HG03575 (cell line): ENCODE measurements at regions not wholly inside any gene's neighbourhood (a gene's known extent, or its start where the extent isn't known, plus 50 kb on each side); places are given as distances from the start of the nearest gene placed in this dataset.
"Not testable (repeated sequence)": the region's sequence is repeated elsewhere in the genome, so short reads cannot be mapped to it uniquely, and the experiment has no call there.

ENCODE experiments used
- ATAC-seq: cut with Tn5 transposase; IDR thresholded peaks from one replicate; pipeline ENCODE4 v1.9.1; 2021; ENCODE audit not compliant: unreplicated experiment, insufficient number of reproducible peaks, low FRiP score; ENCODE audit errors: extremely low read depth

DNA sequence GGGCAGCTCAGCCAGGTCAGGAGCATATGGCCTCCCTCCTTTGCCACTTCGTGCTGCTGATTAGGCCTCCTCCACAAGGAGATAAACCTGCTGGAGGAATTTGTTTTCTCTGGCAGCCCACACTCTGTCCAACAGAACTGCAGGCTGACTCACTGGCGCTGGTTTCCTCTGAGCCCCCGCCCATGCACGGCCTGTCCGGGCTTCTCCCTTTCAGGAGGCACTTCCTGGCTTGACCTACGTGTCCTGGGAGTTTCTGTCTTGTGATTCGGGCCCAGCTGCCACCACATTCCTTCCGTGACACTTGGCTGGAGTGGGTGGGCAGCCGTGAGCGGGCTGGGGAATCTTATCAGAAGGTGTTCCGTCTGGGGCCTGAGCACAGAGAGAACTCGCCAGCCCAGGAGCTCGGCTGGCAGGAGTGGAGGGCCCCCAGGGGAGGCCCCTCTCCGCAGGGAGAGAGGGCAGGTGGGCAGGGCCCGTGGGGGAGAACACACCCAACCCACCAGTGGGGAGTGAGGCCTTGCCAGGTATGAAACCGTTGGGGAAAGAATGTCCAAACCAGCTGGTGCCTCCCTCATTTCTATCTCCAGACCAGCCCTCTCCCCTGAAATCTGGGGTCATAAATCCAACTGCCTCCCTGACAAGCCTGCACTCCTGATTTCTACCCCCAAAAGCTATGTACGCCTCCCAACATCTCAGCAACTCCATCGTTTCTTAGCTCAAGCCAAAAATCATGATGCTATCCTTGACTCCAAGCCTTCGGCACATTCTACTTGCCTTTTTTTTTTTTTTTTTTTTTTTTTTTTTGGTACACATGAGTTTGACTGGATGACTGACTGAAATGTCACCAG, 110.6 kb upstream of the MEF2A start:
- ATAC-seq: no peak

DNA sequence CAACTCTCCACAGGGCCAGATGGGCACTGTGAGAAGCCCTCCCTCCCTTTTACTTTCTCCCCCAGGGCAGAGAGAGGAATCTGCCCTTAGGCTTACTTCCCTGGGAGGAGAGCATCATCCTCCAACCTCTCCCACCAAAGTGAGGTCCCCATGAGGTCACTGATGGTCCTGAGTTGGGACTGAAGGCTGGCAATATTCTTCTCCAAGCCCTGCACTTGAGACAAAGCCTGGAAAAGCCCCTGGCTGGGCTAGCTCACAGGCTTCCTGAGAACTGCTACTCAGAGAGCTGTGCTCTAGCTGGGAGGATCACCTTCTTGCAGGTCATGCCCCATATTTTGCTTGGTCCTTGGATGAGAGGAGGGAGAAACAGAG, 110.0 kb upstream of the MEF2A start:
- no peak for ATAC-seq

DNA sequence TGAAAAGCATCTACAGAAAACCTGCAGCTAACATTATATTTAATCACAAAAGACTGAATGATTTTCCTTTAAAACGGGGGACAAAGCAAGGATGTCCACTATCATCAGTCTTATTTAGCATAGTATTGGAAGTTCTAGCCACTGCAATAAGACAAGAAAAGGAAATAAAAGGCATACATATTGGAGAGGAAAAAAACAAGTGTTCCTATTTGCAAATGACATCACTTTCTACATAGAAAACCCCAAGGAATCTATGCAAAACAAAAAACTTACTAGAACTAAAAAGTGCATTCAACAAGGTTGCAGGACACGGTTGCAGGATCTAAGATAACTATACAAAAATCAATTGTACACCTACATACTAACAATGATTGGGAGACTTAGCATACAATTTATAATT, 101.6 kb upstream of the MEF2A start:
- ATAC-seq: no peak

DNA sequence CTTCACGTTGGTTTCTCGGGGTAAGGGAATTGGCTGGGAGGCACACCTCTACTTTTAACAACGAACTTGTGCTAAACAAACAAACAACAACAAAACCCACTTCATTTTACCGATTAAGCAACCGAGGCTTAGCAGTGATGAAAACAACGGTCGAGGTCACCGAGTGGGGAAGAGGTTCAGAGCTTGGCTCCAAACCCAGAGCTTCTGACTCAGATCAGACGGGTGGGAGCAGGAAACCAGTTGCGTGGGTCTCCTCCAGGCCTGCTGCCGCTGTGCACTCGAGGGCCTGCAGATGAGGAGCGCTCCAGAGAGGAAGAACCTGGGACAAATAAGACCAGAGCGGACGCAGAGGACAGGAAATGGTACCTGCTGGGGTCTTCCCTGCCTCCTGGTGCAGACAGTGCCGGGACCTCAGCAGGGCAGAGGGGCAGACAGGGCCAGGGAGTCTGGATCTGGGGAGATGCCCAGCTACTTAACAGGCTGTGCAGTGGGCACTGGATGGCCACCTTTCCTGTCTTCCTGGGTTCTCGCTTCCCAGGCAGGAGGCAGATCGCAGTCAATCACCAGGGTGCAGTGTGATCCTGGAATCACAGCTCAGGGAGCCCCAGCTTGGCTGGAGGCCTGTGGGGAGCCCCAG, 99.0 kb upstream of the MEF2A start:
- ATAC-seq: no peak

DNA sequence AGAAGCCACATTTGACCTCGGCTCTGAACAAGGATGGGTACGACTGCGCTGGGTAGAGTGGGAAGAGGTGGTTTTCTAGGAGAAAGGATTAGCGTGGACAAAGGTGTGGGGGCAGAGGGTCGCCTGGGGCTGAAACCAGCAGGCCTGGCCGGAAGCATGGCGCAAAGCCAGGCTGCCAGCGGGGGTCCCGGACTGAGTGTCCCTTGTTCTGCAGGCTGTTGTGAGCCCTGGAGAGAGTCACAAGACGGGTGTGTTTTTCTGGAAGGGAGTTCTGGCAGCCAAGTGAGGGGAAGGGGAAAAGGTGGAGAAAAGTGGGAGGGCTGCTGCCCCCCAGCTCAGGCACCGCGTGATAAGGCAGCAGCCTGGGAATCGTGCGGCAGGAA, 98.5 kb upstream of the MEF2A start:
- no peak for ATAC-seq

DNA sequence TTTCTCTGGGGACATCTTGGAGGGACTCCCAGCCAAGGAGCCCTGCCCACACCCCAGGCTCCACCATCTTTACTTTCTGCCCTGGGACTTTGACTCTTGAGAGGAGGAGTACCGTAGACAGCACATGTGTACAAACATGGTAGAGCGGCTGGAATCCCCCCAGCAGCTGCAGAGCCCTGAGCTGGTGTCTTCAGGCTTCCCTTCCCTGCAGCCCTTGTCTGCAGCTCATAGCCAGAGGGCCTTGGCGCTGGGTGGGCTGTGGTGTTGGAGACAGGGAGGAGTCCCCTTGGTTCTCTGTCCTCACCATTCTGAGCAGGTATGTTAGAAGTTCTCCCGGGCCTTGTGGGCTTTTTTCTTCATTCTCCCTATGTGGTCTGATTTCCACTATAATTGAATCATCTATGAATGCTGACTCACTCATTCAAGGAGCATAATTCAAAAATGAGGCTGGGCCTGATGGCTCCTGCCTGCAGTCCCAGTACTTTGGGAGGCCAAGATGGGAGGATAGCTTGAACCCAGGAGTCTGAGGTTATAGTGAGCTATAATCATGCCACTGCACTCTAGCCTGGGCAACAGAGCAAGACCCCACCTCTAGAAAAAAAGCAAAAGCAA, 97.8 kb upstream of the MEF2A start:
- ATAC-seq: no peak

DNA sequence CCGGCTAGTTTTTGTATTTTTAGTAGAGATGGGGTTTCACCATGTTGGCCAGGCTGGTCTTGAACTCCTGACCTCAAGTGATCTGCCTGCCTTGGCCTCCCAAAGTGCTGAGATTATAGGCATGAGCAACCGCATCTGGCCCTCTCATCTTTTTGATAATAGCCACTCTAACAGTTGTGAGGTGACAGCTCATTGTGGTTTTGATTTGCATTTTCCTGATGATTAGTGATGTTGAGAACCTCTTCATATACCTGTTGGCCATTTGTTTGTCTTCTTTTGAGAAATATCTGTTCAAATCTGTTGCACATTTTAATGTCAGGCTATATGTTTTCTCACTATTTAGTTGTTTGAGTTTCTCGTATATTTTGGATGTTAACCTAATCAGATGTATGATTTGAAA, 95.6 kb upstream of the MEF2A start:
- ATAC-seq: not testable (repeated sequence)

DNA sequence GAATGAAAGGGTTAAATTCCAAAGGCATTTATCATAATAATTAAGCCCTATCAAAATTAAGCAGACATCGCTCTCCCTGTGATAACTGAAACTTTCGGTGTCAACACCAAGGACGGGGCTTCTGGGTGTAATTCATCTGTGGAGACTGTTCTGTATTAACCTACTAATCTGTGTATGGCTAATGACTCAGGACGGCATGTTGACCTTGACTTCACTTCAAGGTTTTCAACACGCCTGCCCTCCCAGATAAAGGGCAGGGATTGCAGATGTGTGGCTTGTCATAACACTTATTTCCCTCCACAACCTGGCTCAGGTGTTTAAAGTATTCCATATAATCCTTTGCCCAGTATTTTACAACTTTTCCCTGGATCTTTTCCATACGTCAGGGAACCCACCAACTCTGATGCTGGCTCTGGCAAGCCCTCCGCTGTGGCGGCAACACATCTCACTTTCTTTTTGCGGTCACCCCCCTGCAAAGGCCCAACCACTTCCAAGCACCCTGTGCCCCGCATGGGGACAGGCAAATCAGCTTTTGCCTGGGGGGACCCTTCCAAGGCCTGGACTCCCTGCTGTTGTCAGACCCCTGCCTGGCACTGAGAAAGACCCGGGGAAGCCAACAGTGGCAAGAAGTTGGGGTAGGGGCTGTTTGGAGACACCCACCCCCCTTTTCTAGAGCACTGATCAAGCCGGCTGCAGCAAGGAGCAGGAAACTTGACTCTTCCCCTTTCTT, 93.2 kb upstream of the MEF2A start:
- no peak for ATAC-seq

DNA sequence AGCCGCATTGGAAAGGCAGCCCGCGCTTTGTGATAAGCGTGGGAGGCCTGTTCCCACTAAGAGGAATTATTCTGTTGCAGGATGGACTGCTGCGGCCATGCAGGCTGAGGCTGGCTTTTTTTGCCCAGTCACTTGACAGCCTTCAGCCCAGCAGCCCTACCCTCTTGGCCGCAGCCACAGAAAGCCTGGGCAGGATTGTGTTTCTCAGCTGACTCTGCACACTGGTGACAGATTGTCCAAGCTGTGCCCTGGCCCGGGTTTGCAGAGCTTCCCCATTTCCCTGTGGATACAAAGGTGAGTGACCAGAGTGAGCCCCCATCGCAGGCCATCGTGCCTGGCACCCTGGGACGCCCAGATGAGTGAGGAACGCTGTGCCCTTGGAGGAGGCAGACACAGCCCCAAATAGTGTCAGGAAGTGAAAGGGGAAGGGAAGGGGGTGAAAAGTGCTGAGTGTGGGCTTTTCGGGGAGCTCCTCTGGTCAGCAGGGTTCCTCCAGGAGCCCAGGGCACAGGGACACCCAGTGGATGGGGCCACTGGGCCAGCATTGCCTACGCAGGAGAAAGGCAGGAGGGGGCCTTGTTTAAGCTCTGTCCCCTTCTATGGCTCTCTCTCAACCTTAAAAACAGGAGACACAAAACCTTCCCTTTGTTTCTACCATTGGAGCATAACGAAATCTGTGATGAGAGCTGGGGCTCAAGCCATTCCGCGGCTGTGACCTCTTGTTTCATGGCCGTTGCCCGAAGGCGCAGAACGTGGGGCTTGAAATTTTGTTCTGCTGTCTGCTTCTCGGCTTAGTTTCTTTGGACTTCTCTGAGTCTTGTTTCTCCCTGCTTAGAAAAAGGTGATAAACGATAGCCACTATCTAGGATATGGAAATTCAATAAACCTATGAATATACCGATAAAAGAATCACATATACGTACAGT, 91.5 kb upstream of the MEF2A start:
- no peak for ATAC-seq

DNA sequence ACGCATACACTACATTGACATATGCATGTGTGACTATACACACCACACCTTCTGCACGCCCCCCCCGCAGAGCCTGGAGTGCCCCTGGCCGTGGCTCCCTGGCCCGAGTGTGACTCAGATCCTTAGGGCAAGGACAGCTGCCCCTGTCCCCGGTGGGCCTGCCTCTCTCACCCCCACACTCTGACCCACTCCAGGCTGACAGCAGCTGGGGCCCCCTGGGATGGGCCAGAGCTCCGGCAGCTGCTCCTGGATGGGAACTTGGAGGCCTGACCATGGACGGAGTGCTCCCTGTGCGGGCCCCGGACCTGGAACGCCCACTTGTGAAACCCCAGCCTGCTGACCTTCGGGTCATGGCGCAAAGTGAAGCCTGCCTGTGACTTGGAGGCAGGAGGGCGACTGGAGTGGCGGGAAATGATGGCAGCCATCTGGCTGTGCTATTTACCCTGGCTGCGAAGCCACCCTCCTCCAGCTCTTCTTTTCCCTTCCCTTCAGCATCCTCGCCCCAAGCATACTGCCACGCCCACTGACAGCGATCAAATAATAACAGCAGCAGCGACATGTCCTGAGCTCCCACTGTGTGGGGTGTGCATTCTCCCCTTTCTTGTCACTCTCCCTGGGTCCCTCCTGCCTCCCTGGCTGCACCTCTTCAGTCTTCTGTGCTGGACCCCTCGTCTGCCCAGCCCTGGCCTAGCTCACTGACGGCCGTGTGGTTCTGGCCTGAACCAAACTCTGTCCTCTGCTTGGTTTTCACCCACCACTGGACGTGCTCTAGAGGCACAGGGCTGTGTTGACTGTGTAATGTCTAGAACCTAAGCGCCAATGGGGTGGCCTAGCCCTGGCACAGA, 90.7 kb upstream of the MEF2A start:
- no peak for ATAC-seq

DNA sequence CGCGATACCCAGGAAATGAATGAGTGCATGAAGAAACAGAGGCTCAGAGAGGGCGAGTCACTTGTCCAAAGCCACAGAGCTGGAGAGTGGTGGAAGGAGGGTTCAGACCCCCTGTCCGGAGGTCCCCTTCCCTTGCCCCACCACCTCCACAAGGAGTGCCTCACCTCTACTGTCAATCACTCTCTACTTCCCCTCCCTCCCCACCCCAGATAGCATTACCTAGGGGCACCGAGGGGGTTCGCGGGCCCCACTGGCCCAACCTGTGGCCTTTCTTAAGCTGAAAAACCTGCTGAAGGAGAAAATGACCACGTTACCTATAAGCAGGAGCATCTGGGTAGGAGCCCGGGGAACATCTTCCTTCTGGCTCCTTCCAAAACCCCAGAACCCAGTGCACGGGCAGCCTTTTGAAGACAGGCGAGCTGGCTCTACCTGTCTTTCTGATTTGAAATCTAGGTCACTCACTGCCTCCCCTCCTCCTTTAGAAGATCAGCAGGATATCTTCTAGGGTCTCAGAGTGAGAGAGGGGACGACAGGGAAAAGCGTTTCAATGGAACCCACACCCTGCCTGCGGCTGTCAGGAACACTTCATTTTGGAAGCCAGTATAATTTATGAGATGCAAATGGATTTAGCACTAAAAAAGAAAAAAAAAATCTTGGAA, 89.9 kb upstream of the MEF2A start:
- ATAC-seq: no peak

DNA sequence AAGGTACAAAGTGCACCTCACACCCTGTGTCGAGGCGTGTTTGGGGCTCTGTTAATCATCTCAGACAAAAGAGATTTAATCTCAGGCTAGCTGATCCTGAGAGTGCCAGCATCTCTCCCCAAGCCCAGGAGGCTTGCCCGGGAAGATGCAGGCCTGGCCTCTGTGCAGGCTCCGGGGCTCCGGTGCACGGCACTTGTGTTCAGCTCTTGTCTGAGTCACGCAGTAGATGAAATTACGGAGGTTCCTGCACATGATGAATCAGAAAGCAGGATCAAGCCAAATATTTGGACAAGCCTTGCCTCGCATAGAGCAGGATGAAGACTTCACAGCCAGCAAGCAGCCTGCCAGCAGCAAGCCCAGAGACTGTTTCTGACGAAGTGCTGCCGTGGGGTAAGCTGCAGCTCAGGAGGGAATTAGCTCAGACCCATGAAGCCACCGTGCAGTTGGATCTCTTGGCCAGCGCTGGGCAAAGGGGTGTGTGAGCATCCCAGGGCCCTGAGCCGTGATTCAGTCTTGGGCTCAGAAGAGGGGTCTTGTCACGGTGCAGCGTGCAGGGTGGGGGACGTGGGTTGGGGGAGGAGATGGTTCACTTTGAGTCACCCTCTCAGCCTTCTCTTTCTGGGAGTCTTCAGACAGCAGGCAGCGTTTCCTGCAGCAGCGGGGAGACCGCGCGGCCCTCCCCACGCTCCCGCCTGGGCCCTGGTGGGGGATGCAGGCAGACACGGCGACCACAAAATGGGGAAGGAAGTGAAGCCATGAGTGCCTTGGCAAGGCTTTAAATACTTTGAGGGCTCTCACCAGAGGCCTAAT, 89.2 kb upstream of the MEF2A start:
- ATAC-seq: no peak

DNA sequence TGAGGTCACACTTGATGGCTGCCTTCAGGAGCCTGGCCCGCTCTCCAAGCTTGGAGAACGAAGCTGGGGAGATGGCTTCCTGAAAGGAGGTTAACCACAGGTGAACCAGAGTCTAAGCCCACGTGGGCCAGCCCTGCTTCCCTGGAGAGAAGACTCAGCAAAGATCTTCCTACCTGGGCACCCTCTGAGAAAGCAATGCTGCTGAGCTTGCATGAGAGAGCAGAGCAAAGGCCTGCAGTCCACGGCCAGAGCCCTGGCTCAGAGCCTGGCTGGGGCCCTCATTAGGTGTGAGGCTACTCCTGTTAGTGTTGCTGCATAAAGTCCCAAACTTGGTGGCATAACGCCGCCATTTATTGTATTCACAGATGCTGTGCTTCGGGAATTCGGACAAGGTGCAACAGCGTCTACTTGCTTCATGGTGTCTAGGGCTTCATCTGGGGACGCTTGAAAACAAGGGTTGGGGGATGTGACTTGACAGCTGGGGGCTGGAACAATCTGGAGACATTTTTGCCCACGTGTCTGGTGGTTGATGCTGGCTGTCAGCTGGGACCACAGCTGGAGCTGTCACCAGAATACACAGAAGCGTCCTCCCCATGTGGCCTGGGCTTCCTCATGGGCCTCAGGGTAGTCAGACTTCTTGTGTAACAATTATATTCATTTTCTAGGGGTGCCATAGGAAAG, 87.9 kb upstream of the MEF2A start:
- no peak for ATAC-seq

DNA sequence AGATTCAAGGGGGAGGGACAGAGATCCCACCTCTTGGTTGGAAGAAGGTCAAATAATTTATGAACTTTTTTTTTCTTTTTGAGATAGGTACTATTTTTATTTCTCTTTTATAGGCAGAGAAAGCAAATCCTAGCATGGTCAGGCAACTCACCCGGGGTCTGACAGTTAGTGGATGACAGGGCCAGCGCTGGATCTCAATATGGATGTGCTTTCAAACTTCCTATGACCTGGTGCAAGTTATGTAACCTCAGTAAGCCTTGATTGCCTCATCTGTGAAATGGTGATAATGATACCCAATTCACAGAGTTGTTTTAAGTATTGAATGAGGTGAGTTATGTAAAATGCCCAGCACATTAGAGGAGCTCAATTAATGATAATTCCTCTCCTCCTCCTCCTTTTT, 86.8 kb upstream of the MEF2A start:
- ATAC-seq: no peak

DNA sequence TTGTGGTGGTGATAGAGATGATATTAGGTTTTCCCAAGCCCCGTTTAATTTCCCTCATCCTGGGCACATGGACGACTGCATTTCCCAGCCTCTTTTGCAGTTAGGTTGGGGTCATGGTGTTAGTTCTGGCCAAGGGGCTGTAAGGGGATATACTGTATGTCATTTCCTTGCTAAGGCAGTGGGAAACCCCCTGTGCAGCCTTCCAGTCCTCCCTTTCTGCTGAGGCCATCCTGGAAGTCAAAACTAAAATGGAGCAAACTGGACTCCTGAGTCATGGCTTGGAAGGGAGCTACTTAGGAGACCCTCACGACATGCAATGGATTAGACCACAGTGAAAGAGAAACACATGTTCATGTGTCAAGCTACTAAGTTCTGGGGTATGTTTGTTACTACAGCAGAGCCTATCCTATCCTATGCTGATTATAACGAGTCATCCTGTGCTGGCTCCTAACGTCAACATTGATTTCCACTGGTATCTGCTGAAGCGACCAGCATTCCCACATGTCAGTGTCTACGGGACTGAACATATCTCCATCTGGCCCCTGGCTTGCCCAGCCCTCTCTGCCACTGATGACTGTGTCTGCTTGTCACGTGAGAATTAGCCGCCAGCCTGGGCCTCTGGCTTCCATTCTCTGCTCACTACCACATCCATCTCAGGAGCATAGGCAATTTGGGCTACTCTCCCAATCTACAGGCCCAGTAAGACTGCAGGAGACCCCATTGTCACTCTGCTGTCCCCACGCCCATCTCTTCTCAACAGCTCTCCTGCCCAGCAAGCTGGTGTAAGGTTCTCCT, 85.6 kb upstream of the MEF2A start:
- ATAC-seq: no peak
